ENCODE measurements at regions not wholly inside any gene's neighbourhood (a gene's known extent, or its start where the extent isn't known, plus 50 kb on each side); places are given as distances from the start of the nearest gene placed in this dataset.

- no peak overlapping the region for H3K4me3 ChIP-seq (ENCODE audit: control insufficient read depth in 2 of 3, extremely low read depth in 1 of 3, insufficient read depth in 2 of 3, low read depth in 1 of 3, low read length in 3 of 3)
- no peak overlapping the region for H3K4me2 ChIP-seq (ENCODE audit: control insufficient read depth, extremely low read depth, insufficient read depth, low read depth, low read length)
- no peaks in the 10 kb centered on the region for H3K27me3 ChIP-seq (ENCODE audit: control insufficient read depth, extremely low read depth, insufficient read depth, low read length)
- no peak overlapping the region for H3K9ac ChIP-seq (ENCODE audit: control insufficient read depth, extremely low read depth, insufficient read depth, low read length)
- no peak overlapping the region for H2AFZ ChIP-seq (ENCODE audit: control insufficient read depth, low read length)
- TF ChIP-seq EZH2 (IDR thresholded peaks at IDR 0.05; ENCODE audit: low read length) (no peak), CTCF (optimal IDR thresholded peaks at IDR 0.05 in 1 of 3, IDR thresholded peaks at IDR 0.05 in 1 of 3, conservative IDR thresholded peaks at IDR 0.05 in 1 of 3; ENCODE audit: extremely low read depth in 1 of 3, insufficient read depth in 2 of 3, low read length in 3 of 3) (no peak)
- H3K36me3 ChIP-seq (ENCODE audit: control insufficient read depth in 2 of 2, extremely low read depth in 1 of 2, insufficient read depth in 2 of 2, low read length in 2 of 2): no peaks in the 10 kb centered on the region
- H3K27ac ChIP-seq (ENCODE audit: control insufficient read depth, insufficient read depth, low read length): no peak overlapping the region
- DNase-seq (ENCODE audit: low read depth, low spot score) (no peak), FAIRE-seq (no peak)
- dilution Hi-C loops (cut with MboI; ENCODE audit: extremely low pct_ligation_motif_present, low sequenced_read_pairs): no loop called here
- H4K20me1 ChIP-seq (ENCODE audit: control insufficient read depth, extremely low read depth, insufficient read depth, low read length): no peaks in the 10 kb centered on the region
- no peaks in the 10 kb centered on the region for H3K4me1 ChIP-seq (ENCODE audit: control insufficient read depth, extremely low read depth, insufficient read depth, low read length)
- H3K79me2 ChIP-seq (ENCODE audit: control insufficient read depth, insufficient read depth, low read length): no peaks in the 10 kb centered on the region
- no peaks in the 10 kb centered on the region for H3K9me3 ChIP-seq (ENCODE audit: control insufficient read depth, low read depth, low read length)
- no peaks in the 10 kb centered on the region for H3K9me1 ChIP-seq (ENCODE audit: control insufficient read depth, extremely low read depth, insufficient read depth, low read length)
These were observed 530.2 kb downstream of the MCTP2 start for GRCh38 chr15:94761574-94761973.

- no peak overlapping the region for H3K4me3 ChIP-seq (ENCODE audit: control insufficient read depth in 2 of 3, extremely low read depth in 1 of 3, insufficient read depth in 2 of 3, low read depth in 1 of 3, low read length in 3 of 3)
- H4K20me1 ChIP-seq (ENCODE audit: control insufficient read depth, extremely low read depth, insufficient read depth, low read length): no peaks in the 10 kb centered on the region
- H2AFZ ChIP-seq (ENCODE audit: control insufficient read depth, low read length): no peak overlapping the region
- H3K36me3 ChIP-seq (ENCODE audit: control insufficient read depth in 2 of 2, extremely low read depth in 1 of 2, insufficient read depth in 2 of 2, low read length in 2 of 2): no peaks in the 10 kb centered on the region
- H3K27me3 ChIP-seq (ENCODE audit: control insufficient read depth, extremely low read depth, insufficient read depth, low read length): no peaks in the 10 kb centered on the region
- H3K9ac ChIP-seq (ENCODE audit: control insufficient read depth, extremely low read depth, insufficient read depth, low read length): no peak overlapping the region
- no peak for TF ChIP-seq CTCF (optimal IDR thresholded peaks at IDR 0.05 in 1 of 3, IDR thresholded peaks at IDR 0.05 in 1 of 3, conservative IDR thresholded peaks at IDR 0.05 in 1 of 3; ENCODE audit: extremely low read depth in 1 of 3, insufficient read depth in 2 of 3, low read length in 3 of 3)
- TF ChIP-seq EZH2 (IDR thresholded peaks at IDR 0.05; ENCODE audit: low read length): no peak
- DNase-seq (ENCODE audit: low read depth, low spot score): no peak
- H3K79me2 ChIP-seq (ENCODE audit: control insufficient read depth, insufficient read depth, low read length): no peaks in the 10 kb centered on the region
- H3K27ac ChIP-seq (ENCODE audit: control insufficient read depth, insufficient read depth, low read length): no peak overlapping the region
- no peak overlapping the region for H3K4me2 ChIP-seq (ENCODE audit: control insufficient read depth, extremely low read depth, insufficient read depth, low read depth, low read length)
- dilution Hi-C loops (cut with MboI; ENCODE audit: extremely low pct_ligation_motif_present, low sequenced_read_pairs): no loop called here
- FAIRE-seq: no peak
- H3K4me1 ChIP-seq (ENCODE audit: control insufficient read depth, extremely low read depth, insufficient read depth, low read length): no peaks in the 10 kb centered on the region
- H3K9me1 ChIP-seq (ENCODE audit: control insufficient read depth, extremely low read depth, insufficient read depth, low read length): no peaks in the 10 kb centered on the region
- no peaks in the 10 kb centered on the region for H3K9me3 ChIP-seq (ENCODE audit: control insufficient read depth, low read depth, low read length)
These were observed 537.7 kb downstream of the MCTP2 start for GRCh38 chr15:94769089-94769488.

Data from keratinocyte (primary cell).